Upper lobe of left lung (tissue), 4 donors: ENCODE measurements at regions not wholly inside any gene's neighbourhood (a gene's known extent, or its start where the extent isn't known, plus 50 kb on each side); places are given as distances from the start of the nearest gene placed in this dataset.

Experiments
- CTCF ChIP-seq, 6 experiments: fragments of 450-650 bp in 4 of 6; fragments of 200-600 bp in 2 of 6; sonication (generic) in 2 of 6; IDR thresholded peaks; one replicate each; pipeline ENCODE4 v1.5.1; 2016 to 2019; ENCODE audit warnings: antibody characterized with exemption in 6 of 6
- EP300 ChIP-seq, 4 donors: sonication (generic); formaldehyde crosslinking; IDR thresholded peaks; one replicate each; pipeline ENCODE4 v1.5.1; 2017; ENCODE audit warnings: antibody characterized with exemption in 4 of 4, control low read depth in 2 of 4
- POLR2A ChIP-seq, 4 donors: fragments of 450-650 bp; IDR thresholded peaks; one replicate each; pipeline ENCODE4 v1.5.1; 2016 to 2017; ENCODE audit warnings: antibody characterized with exemption in 4 of 4, mild to moderate bottlenecking in 2 of 4

- TF ChIP-seq POLR2A (IDR thresholded peaks at IDR 0.05) (no peak), CTCF (IDR thresholded peaks at IDR 0.05) (no peak), EP300 (IDR thresholded peaks at IDR 0.05) (no peak)
Measured at GRCh38 chr10:24152270-24152669, 56.7 kb upstream of the KIAA1217 start.
